GM13976 (cell line): ENCODE measurements at regions not wholly inside any gene's neighbourhood (a gene's known extent, or its start where the extent isn't known, plus 50 kb on each side); places are given as distances from the start of the nearest gene placed in this dataset.
"Not testable (repeated sequence)": the region's sequence is repeated elsewhere in the genome, so short reads cannot be mapped to it uniquely, and the experiment has no call there.

Experiments
- DNase-seq: peaks from one replicate; pipeline ENCODE4 v3.0.0; 2012; ENCODE audit warnings: low spot score
- CTCF ChIP-seq: IDR thresholded peaks from 2 replicates; pipeline ENCODE4 v1.5.1; 2012; ENCODE audit warnings: borderline replicate concordance, mild to moderate bottlenecking; ENCODE audit not compliant: insufficient read depth; ENCODE audit errors: extremely low read depth, missing control alignments, control extremely low read depth
- in situ Hi-C: fragments of 300-500 bp; cut with MboI; formaldehyde crosslinking; loops from one replicate; pipeline ENCODE4 v1.12.0; 2022; ENCODE audit warnings: low sequenced_read_pairs, mixed read lengths, inconsistent platforms; ENCODE audit not compliant: unreplicated experiment

GRCh38 chr3:106144030-106144429, 275.2 kb upstream of the CBLB start:
- TF ChIP-seq CTCF, result no peak
- DNase-seq, result no peak
- in situ Hi-C loops, result no loop called here

DNA sequence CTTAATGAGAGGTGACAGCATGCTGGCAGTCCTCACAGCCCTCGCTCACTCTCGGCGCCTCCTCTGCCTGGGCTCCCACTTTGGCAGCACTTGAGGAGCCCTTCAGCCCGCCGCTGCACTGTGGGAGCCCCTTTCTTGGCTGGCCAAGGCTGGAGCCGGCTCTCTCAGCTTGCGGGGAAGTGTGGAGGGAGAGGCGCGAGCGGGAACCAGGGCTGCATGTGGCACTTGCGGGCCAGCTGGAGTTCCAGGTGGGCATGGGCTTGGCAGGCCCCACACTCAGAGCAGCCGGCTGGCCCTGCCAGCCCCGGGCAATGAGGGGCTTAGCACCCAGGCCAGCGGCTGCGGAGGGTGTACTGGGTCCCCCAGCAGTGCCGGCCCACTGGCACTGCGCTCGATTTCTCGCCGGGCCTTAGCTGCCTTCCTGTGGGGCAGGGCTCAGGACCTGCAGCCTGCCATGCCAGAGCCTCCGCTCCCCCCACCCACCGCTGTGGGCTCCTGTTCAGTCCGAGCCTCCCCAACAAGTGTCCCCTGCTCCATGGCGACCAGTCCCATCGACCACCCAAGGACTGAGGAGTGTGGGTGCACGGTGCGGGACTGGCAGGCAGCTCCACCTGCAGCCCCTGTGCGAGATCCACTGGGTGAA, 279.7 kb upstream of the CBLB start:
- in situ Hi-C loops, DNase-seq: not testable (repeated sequence)

DNA sequence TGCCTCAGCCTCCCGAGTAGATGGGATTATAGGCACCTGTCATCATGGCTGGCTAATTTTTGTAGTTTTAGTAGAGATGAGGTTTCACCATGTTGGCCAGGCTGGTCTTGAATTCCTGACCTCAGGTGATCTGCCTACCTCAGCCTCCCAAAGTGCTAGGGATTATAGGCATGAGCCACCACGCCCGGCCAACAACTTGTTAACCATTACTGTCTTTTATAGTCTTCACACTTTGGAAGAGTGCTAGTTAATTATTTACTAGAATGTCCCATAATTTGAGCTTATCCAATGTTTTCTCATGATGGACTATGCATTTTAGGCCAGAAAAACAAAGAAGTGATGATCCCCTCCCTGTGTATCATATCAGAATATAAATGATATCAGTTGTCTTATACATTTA, 288.6 kb upstream of the CBLB start:
- DNase-seq, result no peak
- in situ Hi-C loops, result no loop called here
- TF ChIP-seq CTCF, result no peak

DNA sequence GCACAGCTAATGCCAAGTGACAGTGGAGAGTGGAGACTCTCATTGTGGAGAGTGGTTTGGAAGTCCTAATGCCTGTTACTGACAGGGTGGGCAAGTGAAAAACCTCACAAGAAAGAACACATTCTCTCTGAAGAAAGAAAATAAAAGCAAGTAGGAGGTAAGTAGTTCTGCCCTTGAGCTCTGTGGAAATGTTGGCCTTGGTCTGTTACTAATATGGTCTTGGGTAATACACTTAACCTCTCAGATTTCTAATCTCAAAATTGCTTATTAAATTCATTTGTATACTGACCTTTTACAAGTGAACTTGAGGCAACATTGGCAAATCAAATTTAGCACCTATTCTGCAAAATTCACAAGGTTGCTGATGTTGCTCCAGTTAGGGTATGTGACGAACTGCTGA, 291.6 kb upstream of the CBLB start:
- no peak for TF ChIP-seq CTCF
- no peak for DNase-seq
- in situ Hi-C loops, result no loop called here

GRCh38 chr3:106161246-106161645, 292.4 kb upstream of the CBLB start:
- DNase-seq, result no peak
- TF ChIP-seq CTCF, result no peak
- in situ Hi-C loops, result no loop called here

- no peak for TF ChIP-seq CTCF
- in situ Hi-C loops, result no loop called here
- DNase-seq, result no peak
Measured at GRCh38 chr3:106167728-106168127, 298.9 kb upstream of the CBLB start.

GRCh38 chr3:106168962-106169750, 300.3 kb upstream of the CBLB start:
- no peak for DNase-seq
- TF ChIP-seq CTCF, result no peak
- in situ Hi-C loops, result no loop called here
